ENCODE measurements at regions not wholly inside any gene's neighbourhood (a gene's known extent, or its start where the extent isn't known, plus 50 kb on each side); places are given as distances from the start of the nearest gene placed in this dataset.

GRCh38 chrX:1781766-1782165, 166.9 kb downstream of the ASMT start:
- H3K36me3 ChIP-seq: no peaks in the 10 kb centered on the region
- no peak for DNase-seq
- no peak overlapping the region for H3K4me3 ChIP-seq
- no peaks in the 10 kb centered on the region for H3K27me3 ChIP-seq (ENCODE audit: low read depth)
- TF ChIP-seq CTCF (IDR thresholded peaks at IDR 0.05): no peak
- no peaks in the 10 kb centered on the region for H3K9me3 ChIP-seq
- no peaks in the 10 kb centered on the region for H3K4me1 ChIP-seq
- no peak for ATAC-seq
- intact Hi-C loops (cut with DNase I): no loop called here
- H3K27ac ChIP-seq: no peak overlapping the region

- no peak for ATAC-seq
- intact Hi-C loops (cut with DNase I): no loop called here
- Histone ChIP-seq H3K4me3 (no peak overlapping the region), H3K36me3 (no peaks in the 10 kb centered on the region), H3K9me3 (no peaks in the 10 kb centered on the region), H3K4me1 (no peaks in the 10 kb centered on the region), H3K27ac (no peak overlapping the region), H3K27me3 (ENCODE audit: low read depth) (no peaks in the 10 kb centered on the region)
- TF ChIP-seq CTCF (IDR thresholded peaks at IDR 0.05): no peak
- DNase-seq: no peak
Measured at GRCh38 chrX:1784773-1785172, 169.9 kb downstream of the ASMT start.

GRCh38 chrX:1788300-1788911, 173.5 kb downstream of the ASMT start:
- DNase-seq (no peak), ATAC-seq (no peak)
- Histone ChIP-seq H3K36me3 (no peaks in the 10 kb centered on the region), H3K9me3 (no peaks in the 10 kb centered on the region), H3K4me1 (no peaks in the 10 kb centered on the region), H3K4me3 (no peak overlapping the region), H3K27ac (no peak overlapping the region), H3K27me3 (ENCODE audit: low read depth) (no peaks in the 10 kb centered on the region)
- no peak for TF ChIP-seq CTCF (IDR thresholded peaks at IDR 0.05)
- intact Hi-C loops (cut with DNase I): no loop called here

GRCh38 chrX:1792636-1793035, 177.8 kb downstream of the ASMT start:
- no peaks in the 10 kb centered on the region for H3K4me1 ChIP-seq
- no peaks in the 10 kb centered on the region for H3K27me3 ChIP-seq (ENCODE audit: low read depth)
- no peak overlapping the region for H3K27ac ChIP-seq
- intact Hi-C loops (cut with DNase I): no loop called here
- DNase-seq: no peak
- no peak overlapping the region for H3K4me3 ChIP-seq
- no peak for ATAC-seq
- no peaks in the 10 kb centered on the region for H3K9me3 ChIP-seq
- no peak for TF ChIP-seq CTCF (IDR thresholded peaks at IDR 0.05)
- H3K36me3 ChIP-seq: no peaks in the 10 kb centered on the region

- no peaks in the 10 kb centered on the region for H3K36me3 ChIP-seq
- no peak overlapping the region for H3K4me3 ChIP-seq
- ATAC-seq (no peak), DNase-seq (no peak)
- H3K27me3 ChIP-seq (ENCODE audit: low read depth): no peaks in the 10 kb centered on the region
- no peak overlapping the region for H3K27ac ChIP-seq
- H3K9me3 ChIP-seq: no peaks in the 10 kb centered on the region
- H3K4me1 ChIP-seq: no peaks in the 10 kb centered on the region
- intact Hi-C loops (cut with DNase I): no loop called here
- TF ChIP-seq CTCF (IDR thresholded peaks at IDR 0.05): no peak
Measured at GRCh38 chrX:1794586-1794985, 179.7 kb downstream of the ASMT start.

GRCh38 chrX:1802912-1803311, 188.1 kb downstream of the ASMT start:
- DNase-seq (no peak), ATAC-seq (no peak)
- Histone ChIP-seq H3K27me3 (ENCODE audit: low read depth) (no peaks in the 10 kb centered on the region), H3K4me1 (no peaks in the 10 kb centered on the region), H3K36me3 (no peaks in the 10 kb centered on the region), H3K4me3 (no peak overlapping the region), H3K9me3 (no peaks in the 10 kb centered on the region), H3K27ac (no peak overlapping the region)
- intact Hi-C loops (cut with DNase I): no loop called here
- TF ChIP-seq CTCF (IDR thresholded peaks at IDR 0.05): no peak

Data from lower lobe of right lung (tissue), 2 donors.